ENCODE measurements at regions not wholly inside any gene's neighbourhood (a gene's known extent, or its start where the extent isn't known, plus 50 kb on each side); places are given as distances from the start of the nearest gene placed in this dataset.

GRCh38 chr1:201739080-201739479, 89.9 kb upstream of the IPO9 start:
- Histone ChIP-seq H3K27ac (replicated peaks) (no peak overlapping the region), H3K4me3 (replicated peaks; ENCODE audit: insufficient read depth, low read length) (no peak overlapping the region), H3K27me3 (ENCODE audit: insufficient read depth, poor library complexity, severe bottlenecking) (peaks cover 34% of the 10 kb centered on the region)
- TF ChIP-seq, protein P1, sequence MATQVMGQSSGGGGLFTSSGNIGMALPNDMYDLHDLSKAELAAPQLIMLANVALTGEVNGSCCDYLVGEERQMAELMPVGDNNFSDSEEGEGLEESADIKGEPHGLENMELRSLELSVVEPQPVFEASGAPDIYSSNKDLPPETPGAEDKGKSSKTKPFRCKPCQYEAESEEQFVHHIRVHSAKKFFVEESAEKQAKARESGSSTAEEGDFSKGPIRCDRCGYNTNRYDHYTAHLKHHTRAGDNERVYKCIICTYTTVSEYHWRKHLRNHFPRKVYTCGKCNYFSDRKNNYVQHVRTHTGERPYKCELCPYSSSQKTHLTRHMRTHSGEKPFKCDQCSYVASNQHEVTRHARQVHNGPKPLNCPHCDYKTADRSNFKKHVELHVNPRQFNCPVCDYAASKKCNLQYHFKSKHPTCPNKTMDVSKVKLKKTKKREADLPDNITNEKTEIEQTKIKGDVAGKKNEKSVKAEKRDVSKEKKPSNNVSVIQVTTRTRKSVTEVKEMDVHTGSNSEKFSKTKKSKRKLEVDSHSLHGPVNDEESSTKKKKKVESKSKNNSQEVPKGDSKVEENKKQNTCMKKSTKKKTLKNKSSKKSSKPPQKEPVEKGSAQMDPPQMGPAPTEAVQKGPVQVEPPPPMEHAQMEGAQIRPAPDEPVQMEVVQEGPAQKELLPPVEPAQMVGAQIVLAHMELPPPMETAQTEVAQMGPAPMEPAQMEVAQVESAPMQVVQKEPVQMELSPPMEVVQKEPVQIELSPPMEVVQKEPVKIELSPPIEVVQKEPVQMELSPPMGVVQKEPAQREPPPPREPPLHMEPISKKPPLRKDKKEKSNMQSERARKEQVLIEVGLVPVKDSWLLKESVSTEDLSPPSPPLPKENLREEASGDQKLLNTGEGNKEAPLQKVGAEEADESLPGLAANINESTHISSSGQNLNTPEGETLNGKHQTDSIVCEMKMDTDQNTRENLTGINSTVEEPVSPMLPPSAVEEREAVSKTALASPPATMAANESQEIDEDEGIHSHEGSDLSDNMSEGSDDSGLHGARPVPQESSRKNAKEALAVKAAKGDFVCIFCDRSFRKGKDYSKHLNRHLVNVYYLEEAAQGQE (IDR thresholded peaks at IDR 0.05; ENCODE audit: insufficient replicate concordance, low read depth), result no peak
- TF ChIP-seq GABPA (IDR thresholded peaks at IDR 0.05; ENCODE audit: low read depth) (no peak), POLR2AphosphoS5 (IDR thresholded peaks at IDR 0.05; ENCODE audit: low read depth) (no peak)
- TF ChIP-seq, protein P2, sequence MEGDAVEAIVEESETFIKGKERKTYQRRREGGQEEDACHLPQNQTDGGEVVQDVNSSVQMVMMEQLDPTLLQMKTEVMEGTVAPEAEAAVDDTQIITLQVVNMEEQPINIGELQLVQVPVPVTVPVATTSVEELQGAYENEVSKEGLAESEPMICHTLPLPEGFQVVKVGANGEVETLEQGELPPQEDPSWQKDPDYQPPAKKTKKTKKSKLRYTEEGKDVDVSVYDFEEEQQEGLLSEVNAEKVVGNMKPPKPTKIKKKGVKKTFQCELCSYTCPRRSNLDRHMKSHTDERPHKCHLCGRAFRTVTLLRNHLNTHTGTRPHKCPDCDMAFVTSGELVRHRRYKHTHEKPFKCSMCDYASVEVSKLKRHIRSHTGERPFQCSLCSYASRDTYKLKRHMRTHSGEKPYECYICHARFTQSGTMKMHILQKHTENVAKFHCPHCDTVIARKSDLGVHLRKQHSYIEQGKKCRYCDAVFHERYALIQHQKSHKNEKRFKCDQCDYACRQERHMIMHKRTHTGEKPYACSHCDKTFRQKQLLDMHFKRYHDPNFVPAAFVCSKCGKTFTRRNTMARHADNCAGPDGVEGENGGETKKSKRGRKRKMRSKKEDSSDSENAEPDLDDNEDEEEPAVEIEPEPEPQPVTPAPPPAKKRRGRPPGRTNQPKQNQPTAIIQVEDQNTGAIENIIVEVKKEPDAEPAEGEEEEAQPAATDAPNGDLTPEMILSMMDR (IDR thresholded peaks at IDR 0.05; ENCODE audit: insufficient read depth, low read length), result no peak
- DNase-seq (ENCODE audit: low read depth in 1 of 2, low spot score in 1 of 2), result no peak

DNA sequence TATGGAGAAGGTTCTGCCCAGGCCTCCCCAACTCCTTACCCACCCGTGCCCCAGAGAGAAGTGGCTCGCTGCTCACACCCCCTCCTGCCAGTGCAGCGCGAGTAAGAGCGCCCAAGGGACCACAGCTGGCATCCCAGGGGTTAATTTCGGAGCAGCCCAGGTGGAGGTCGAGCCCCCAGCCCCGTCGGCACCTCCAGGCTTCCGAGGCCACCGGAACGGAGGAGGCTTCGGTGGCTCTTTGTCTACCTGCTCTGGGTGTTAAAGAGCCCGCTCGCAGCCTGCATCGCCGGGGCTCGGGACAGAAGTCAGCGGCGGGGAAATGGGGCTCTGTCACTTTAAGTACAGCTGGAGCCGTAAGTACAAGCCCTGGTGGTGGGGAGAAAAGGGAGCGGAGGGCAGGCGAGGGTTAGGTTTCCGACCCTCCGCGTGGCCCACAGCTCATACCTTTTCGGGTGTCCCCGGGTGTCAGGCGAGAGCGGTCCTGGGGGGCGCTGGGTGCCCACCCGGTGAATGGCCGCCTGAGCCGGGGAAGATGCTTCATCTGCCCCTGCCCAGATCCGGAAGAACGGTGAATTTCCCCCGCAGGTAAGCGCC, 89.4 kb upstream of the IPO9 start:
- no peak overlapping the region for H3K27ac ChIP-seq (replicated peaks)
- DNase-seq (ENCODE audit: low read depth in 1 of 2, low spot score in 1 of 2), result no peak
- H3K4me3 ChIP-seq (replicated peaks; ENCODE audit: insufficient read depth, low read length), result peak overlapping the region; percentile 27
- TF ChIP-seq, protein P2 (IDR thresholded peaks at IDR 0.05; ENCODE audit: insufficient read depth, low read length), result no peak
- TF ChIP-seq SPI1 (IDR thresholded peaks at IDR 0.05; ENCODE audit: borderline replicate concordance, low read depth) (no peak), GABPA (IDR thresholded peaks at IDR 0.05; ENCODE audit: low read depth) (no peak), POLR2AphosphoS5 (IDR thresholded peaks at IDR 0.05; ENCODE audit: low read depth) (no peak)
- TF ChIP-seq, protein P1 (IDR thresholded peaks at IDR 0.05; ENCODE audit: insufficient replicate concordance, low read depth), result no peak
- H3K27me3 ChIP-seq (ENCODE audit: insufficient read depth, poor library complexity, severe bottlenecking), result peaks cover 37% of the 10 kb centered on the region

DNA sequence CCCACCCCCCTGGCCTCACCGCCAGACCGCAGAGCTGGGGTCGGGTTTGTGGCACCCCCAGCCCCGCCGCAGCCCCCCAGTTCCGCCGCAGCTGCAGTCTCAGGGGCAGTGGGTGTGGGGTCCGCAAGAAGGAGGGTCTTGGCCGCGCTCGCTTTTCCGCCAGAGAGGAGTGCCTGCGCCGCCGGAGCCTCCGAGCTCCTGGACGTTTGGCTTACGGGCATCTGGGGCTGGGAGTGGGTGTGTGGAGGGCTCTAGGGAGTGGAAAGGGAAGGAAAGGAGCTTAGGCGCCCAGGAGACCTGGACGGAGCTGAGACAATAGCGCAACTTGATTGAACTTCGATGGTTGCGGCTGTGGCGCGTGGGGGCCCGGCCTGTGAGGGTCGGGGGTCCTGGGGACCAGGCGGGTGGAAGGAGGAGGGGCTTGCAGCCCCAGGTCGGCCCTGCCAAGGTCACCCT, 88.8 kb upstream of the IPO9 start:
- no peak for TF ChIP-seq POLR2AphosphoS5 (IDR thresholded peaks at IDR 0.05; ENCODE audit: low read depth)
- no peak for TF ChIP-seq GABPA (IDR thresholded peaks at IDR 0.05; ENCODE audit: low read depth)
- TF ChIP-seq, protein P2 (IDR thresholded peaks at IDR 0.05; ENCODE audit: insufficient read depth, low read length), result no peak
- TF ChIP-seq, protein P1 (IDR thresholded peaks at IDR 0.05; ENCODE audit: insufficient replicate concordance, low read depth), result no peak
- no peak for TF ChIP-seq SPI1 (IDR thresholded peaks at IDR 0.05; ENCODE audit: borderline replicate concordance, low read depth)
- peak overlapping the region; percentile 27 for H3K4me3 ChIP-seq (replicated peaks; ENCODE audit: insufficient read depth, low read length)
- H3K27me3 ChIP-seq (ENCODE audit: insufficient read depth, poor library complexity, severe bottlenecking), result peaks cover 39% of the 10 kb centered on the region
- H3K27ac ChIP-seq (replicated peaks), result no peak overlapping the region
- no peak for DNase-seq (ENCODE audit: low read depth in 1 of 2, low spot score in 1 of 2)

Measured in HL-60 (cell line).